NCI-H2107 treated with DMSO at 0.1 percent for 48 hours (cell line): ENCODE measurements at regions not wholly inside any gene's neighbourhood (a gene's known extent, or its start where the extent isn't known, plus 50 kb on each side); places are given as distances from the start of the nearest gene placed in this dataset.
A peak's percentile ranks its signal among the peaks of the same experiment; 100 is the strongest.

Experiments
- DNase-seq: peaks from one replicate; lab custom pipeline; 2025; ENCODE audit not compliant: unreplicated experiment; lab: John Stamatoyannopoulos, UW

DNA sequence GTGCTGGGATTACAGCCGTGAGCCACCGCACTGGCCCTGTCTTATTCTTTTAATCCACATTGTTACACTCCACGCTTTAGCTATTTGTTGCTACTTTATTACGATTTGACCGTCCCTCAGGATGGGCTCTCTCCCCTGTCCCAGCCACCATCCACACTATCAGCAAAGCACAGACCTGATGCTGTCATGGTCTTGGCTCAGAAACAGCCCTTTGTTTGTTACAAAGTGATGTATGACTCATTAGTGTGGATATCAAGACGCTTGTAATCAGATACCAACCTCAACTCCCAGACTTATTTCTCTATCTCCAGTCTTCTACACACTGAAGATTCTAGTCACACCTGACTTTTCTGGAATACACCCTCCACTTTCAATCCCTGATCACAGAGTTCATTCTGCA lies 84.6 kb upstream of the FREM2 start:
- DNase-seq, result peak; percentile 10

DNA sequence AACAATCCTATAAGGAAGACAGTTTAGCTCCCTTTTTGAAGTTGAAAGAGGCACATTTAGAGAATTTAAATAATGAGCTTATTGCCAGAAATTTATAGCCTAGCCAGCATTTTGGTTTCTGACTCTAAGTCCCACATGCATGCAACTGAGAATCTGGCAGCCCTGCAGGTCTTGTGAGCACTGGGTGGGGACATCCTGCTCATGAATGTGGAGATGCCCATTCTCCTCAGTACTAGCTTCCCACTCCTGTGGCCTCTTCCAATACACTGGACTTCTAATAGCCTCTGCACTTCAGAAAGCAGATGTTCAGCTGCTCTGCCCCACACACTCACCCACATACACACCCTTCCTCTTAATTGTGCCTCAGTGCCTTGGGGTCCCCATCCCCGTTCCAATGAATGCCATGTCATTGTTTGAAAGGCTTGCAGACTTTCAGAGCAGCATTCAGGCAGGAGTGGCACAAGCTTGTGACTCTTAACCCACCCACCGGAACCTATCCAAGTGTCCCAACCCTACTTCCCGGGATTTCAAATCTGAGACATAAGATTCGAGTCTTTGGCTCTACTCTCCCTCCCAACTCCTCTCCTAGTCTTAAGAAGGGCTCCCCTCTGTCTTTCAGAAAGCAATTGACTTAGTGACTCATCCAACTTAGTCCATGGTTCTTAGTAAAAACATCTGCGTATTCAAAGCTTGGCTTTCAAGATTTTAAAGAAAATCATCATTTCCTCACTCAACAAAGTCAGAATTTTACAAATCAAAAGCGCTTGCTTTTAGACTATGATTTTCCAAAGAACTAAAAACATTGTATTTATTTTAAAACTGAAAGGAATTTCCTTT lies 80.0 kb upstream of the FREM2 start:
- no peak for DNase-seq

DNA sequence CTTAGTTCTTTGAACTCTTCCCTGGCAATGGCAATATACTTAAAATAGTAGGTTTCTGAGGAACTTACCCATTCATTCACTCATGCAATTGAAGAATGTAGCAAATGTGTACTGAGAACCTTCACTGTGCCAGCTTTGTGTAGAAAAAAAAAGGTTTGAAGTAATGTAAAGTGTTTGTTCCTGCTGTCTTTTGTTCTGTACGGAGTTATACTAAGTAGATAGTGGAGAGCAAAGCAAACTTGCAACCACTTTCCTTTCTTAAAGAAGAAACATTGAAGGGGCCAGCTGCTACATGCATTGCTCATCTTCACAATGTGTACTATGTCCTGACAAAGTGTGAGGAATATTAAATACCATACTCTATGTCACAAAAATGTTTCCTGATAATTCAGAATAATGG lies 68.9 kb upstream of the FREM2 start:
- DNase-seq, result no peak

DNA sequence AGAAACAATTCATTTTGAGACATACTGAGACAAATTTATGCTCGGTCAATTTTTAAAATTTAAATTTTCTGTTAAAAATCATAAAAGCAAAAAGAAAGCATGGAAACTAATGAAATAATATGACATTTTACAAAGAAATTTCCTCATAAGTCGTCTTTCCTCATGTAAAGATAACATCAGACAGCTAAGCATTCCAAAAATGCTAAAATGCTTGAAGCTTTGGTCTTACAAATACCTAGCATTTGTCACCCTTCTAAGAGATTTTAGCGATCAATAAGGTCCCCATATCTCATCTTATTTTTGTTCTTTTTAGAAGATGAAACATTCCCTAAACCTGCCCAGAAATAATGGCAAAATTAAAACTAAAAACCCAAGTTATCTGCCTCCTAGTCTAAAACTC lies 68.5 kb upstream of the FREM2 start:
- no peak for DNase-seq

DNA sequence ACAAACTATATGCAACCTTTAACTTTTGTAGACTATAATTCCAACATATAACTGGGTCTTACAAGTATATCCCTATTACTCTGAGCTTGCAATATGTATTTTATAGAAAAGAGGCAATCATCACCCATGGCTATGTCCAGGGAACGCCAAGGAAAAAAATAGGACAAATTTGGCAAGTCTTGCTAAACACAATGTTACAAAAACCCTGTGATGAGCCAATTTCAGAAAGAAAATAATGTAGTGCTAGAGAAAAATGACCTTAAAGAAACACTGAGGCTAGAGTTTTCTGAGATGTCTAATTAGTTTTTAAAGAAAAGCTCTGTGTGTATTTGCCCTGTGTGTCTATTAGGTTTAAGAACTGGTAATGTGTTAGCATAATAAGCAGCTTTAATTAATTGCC lies 68.0 kb upstream of the FREM2 start:
- no peak for DNase-seq

DNA sequence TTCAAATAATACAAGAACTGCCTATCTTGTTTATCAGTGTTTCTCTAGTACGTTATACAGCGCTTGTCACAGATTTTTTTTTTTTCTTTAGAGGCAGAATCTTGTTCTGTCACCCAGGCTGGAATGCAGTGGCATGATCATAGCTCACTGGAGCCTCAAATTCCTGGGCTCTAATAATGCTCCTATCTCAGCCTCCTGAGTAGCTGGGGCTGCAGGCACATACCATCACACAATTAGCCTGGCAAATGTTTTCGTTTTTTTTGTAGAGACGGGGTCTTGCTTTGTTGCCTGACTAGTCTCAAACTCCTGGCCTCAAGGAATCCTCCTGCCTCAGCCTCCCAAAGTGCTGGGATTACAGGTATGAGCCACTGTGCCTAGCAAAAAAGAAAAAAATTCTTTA lies 66.0 kb upstream of the FREM2 start:
- DNase-seq, result no peak

DNA sequence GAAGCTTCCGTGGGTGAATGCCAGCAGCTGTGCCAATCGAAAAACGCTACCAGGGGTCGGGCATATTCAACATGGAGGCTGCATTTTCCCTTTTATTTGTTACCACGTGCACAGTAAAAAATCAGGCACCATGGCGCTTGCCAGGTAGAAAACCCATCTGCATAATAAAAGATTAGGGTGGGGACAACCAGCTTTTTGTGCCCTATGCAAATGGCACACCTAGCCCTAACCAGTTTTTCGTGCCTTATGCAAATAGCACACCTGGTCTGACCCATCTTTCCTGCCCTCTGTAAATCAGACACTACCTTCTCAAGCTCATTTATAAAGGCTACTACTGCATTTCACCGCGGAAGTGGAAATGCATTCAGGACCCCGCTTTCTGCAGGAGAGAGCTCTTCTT lies 62.1 kb upstream of the FREM2 start:
- DNase-seq, result no peak

DNA sequence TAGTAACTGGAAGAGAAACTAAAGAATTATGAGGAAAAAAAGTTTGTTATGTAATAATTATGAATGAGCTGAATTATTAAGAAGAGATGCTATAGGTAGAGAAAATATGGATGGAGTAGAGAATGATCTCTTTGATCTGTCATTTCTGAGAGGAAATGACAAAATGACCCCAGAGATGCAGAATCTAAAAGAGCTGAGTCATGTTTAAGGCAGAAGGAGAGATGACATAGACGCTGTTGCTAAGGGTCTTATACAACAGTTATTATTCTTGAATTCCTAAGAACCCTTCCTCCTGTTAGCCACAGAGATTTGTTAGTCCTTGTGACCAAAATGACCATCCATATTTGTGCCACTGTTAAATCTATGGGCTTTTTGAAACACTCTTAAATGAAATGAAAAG lies 58.3 kb upstream of the FREM2 start:
- DNase-seq, result no peak

DNA sequence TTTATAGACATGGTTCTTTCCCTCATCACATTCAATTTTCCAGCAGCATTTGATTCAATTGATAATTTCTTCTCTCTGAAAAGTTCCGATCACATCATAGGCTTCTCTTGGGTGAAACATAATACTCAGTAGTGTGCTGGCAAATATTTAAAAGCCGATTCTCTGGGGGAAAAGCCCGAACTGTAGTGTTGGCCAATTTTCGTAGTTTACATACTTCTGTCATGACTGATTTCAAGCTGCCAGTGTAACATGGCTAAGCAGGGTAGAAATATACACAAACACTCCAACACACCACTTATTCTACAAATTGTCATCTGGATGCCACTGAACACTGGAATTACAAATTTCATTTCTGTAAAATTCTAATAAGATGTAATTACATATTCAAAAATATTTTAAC lies 56.1 kb upstream of the FREM2 start:
- no peak for DNase-seq

DNA sequence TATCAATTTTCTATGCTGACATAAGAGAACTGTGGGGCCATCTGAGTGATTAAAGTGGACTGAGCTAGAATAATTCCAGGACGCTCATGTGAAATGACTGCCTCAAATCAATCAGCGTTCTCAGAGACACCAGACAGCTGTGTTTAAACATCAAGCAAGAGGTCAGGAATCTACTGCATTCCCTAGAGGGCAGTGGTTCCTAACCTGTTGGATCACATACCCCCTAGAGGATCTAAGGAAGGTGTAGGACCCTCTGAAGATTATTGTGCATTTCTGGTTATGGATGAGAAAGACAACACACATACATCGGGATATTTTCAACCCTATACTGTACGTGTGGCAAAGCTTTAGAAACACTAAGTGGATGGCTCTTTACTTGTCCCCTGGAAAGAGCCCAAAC lies 51.8 kb upstream of the FREM2 start:
- DNase-seq, result no peak

DNA sequence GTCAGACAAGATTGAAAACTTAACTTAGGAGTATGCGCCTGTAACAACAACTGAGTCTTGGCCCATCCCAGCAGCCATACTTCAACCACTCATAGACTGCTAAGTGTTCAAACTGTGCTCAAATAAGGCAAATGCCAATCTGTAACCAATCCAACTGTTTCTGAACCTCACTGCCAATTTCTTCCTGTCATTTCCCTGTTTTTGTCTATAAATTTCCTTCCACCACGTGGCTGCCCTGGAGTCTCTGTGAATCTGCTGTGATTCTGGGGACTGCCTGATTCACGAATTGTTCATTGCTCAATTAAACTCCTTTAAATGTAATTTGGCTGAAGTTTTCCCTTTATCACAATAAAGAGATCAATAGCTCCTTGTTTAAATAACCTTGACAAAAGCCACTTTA lies 50.8 kb upstream of the FREM2 start:
- no peak for DNase-seq

DNA sequence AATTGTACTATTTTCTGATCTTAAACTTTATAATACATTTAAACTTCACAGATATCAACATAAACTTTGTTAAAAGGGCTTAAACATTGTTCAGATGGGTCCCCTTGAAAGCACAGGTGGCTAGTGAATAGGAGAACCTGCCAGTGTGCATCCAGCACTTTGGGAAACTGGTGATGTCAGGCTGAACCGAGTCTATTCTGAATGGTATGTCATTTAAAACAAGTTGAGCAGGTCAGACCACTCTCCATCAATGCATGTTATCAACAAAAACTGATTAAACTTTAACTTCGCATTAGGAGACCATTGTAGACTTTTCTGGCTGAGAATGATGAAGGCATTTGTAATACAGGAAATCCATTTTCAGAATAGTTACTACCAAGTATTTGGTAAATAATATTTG lies 50.1 kb upstream of the FREM2 start:
- no peak for DNase-seq
